Activated CD4-positive, alpha-beta T cell treated with anti-CD3 and anti-CD28 coated beads, Interleukin-2, amount 10 ng/mL, durations not matched to agents 24 days and 14 days (primary cell): ENCODE measurements at regions not wholly inside any gene's neighbourhood (a gene's known extent, or its start where the extent isn't known, plus 50 kb on each side); places are given as distances from the start of the nearest gene placed in this dataset.
"Not testable (repeated sequence)": the region's sequence is repeated elsewhere in the genome, so short reads cannot be mapped to it uniquely, and the experiment has no call there.

Source experiments
- DNase-seq: peaks from one replicate; pipeline ENCODE4 v3.0.0; 2022
- H3K27ac Mint-ChIP-seq: one replicate; pipeline ENCODE4 v1.8.0; 2022; ENCODE audit warnings: mild to moderate bottlenecking, mixed read lengths
- H3K27me3 Mint-ChIP-seq: one replicate; pipeline ENCODE4 v1.8.0; 2022; ENCODE audit warnings: mixed read lengths
- H3K36me3 Mint-ChIP-seq: one replicate; pipeline ENCODE4 v1.8.0; 2022; ENCODE audit warnings: low read depth, mild to moderate bottlenecking, mixed read lengths
- H3K4me1 Mint-ChIP-seq: one replicate; pipeline ENCODE4 v1.8.0; 2021; ENCODE audit warnings: mixed read lengths
- H3K4me3 Mint-ChIP-seq: one replicate; pipeline ENCODE4 v1.8.0; 2022; ENCODE audit warnings: mild to moderate bottlenecking, moderate library complexity, mixed read lengths
- H3K9me3 Mint-ChIP-seq: one replicate; pipeline ENCODE4 v1.8.0; 2021; ENCODE audit warnings: mixed read lengths
- intact Hi-C: fragments of 100-400 bp; cut with micrococcal nuclease; formaldehyde crosslinking; loops from one replicate; pipeline ENCODE4 v1.15.1; 2023

GRCh38 chr2:21890041-21890440, 766.3 kb downstream of the TDRD15 start:
- intact Hi-C loops, result no loop called here
- Mint-ChIP-seq H3K36me3 (no peaks in the 10 kb centered on the region), H3K27me3 (no peaks in the 10 kb centered on the region), H3K4me1 (no peaks in the 10 kb centered on the region), H3K9me3 (peaks cover 14% of the 10 kb centered on the region), H3K27ac (no peak overlapping the region), H3K4me3 (no peak overlapping the region)
- DNase-seq, result no peak

DNA sequence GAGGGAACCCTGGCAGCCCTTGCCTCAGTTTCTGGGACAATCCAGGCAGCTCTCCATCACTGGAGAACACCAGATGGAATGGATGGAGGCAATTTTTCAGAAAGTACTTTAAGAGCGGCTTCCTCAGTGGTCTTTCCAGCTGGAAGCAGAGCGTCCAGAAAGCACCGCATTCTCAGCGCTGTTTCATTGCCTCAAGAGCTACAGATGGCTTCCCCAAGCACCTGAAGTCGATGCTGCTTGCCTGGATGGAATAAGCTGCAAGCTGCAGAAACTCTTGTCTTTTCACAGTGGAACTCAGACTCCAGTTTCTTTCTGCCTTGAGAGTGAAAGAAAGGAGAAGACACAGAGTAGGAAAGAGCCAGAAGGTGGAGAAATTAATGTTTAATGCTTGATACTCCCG, 766.9 kb downstream of the TDRD15 start:
- H3K4me3 Mint-ChIP-seq, result no peak overlapping the region

DNA sequence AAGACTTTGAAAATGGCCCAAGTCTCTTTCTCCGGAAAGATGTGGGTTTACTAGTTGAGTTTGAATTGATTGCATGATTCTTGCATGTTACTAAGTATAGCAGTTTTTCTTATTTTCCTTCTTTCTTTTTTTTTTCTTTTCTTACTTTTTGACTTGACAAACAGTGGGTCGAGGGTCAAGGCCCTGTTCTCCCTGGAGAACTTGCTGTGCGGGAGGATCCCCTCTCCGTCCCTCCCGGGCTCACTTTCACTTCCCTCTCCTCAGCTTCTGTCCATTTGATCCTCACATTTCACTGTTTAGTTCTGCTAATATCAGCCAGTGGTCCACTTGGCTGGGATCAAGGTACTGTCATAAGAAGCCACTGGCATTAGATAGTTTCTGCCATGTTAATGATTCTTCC, 767.4 kb downstream of the TDRD15 start:
- H3K36me3 Mint-ChIP-seq, result no peaks in the 10 kb centered on the region
- no peak overlapping the region for H3K27ac Mint-ChIP-seq
- no peak overlapping the region for H3K4me3 Mint-ChIP-seq
- no peak for DNase-seq
- no peaks in the 10 kb centered on the region for H3K4me1 Mint-ChIP-seq
- intact Hi-C loops, result no loop called here
- H3K9me3 Mint-ChIP-seq, result peaks cover 9% of the 10 kb centered on the region
- H3K27me3 Mint-ChIP-seq, result no peaks in the 10 kb centered on the region

More for the DNA sequence above, 766.9 kb downstream of the TDRD15 start:
- H3K27me3 Mint-ChIP-seq, result no peaks in the 10 kb centered on the region
- no peaks in the 10 kb centered on the region for H3K4me1 Mint-ChIP-seq
- no peaks in the 10 kb centered on the region for H3K36me3 Mint-ChIP-seq
- peaks cover 11% of the 10 kb centered on the region for H3K9me3 Mint-ChIP-seq
- no peak overlapping the region for H3K27ac Mint-ChIP-seq
- DNase-seq, result no peak
- intact Hi-C loops, result no loop called here

GRCh38 chr2:21892140-21892539, 768.4 kb downstream of the TDRD15 start:
- no peak overlapping the region for H3K27ac Mint-ChIP-seq
- no peaks in the 10 kb centered on the region for H3K4me1 Mint-ChIP-seq
- H3K27me3 Mint-ChIP-seq, result no peaks in the 10 kb centered on the region
- intact Hi-C loops, result no loop called here
- DNase-seq, result no peak
- H3K9me3 Mint-ChIP-seq, result peaks cover 3% of the 10 kb centered on the region
- no peaks in the 10 kb centered on the region for H3K36me3 Mint-ChIP-seq
- no peak overlapping the region for H3K4me3 Mint-ChIP-seq

- DNase-seq, result no peak
- peaks cover 4% of the 10 kb centered on the region for H3K9me3 Mint-ChIP-seq
- no peaks in the 10 kb centered on the region for H3K27me3 Mint-ChIP-seq
- H3K36me3 Mint-ChIP-seq, result no peaks in the 10 kb centered on the region
- H3K27ac Mint-ChIP-seq, result no peak overlapping the region
- intact Hi-C loops, result no loop called here
- no peak overlapping the region for H3K4me3 Mint-ChIP-seq
- no peaks in the 10 kb centered on the region for H3K4me1 Mint-ChIP-seq
These were observed 771.4 kb downstream of the TDRD15 start for GRCh38 chr2:21895200-21895599.

GRCh38 chr2:21908712-21909380, 785.1 kb downstream of the TDRD15 start:
- DNase-seq, H3K36me3 Mint-ChIP-seq, H3K4me1 Mint-ChIP-seq, intact Hi-C loops, H3K4me3 Mint-ChIP-seq, H3K9me3 Mint-ChIP-seq, H3K27ac Mint-ChIP-seq, H3K27me3 Mint-ChIP-seq: not testable (repeated sequence)

DNA sequence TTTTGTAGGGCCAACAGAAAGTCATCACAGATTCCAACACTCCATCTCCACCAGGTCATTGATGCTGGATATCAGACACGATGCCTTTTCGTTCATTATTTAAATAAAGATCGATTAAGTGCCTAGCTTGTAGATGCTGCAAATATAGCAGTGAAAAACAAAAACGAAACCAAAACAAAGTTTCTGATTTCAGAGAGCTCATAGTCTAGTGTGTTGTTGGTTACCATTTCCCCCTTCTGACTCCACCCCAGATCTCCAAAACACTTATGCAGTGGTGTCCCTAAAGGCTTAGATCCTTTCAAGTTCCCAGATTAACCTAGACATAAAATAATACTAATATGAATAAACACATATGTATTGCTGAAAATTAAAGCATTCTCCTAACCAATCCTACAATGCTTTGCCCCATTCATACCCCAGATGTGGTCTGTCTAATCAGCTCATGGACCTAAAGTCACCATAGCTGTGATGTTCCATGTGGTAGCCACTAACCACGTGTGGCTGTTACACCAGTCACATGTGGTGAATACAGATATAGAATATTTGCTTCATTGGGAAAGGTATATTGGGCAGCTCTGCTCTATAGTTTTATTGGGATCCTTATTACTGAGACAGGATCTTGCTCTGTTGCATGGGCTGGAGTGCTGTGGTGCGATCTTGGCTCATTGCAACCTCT, 787.2 kb downstream of the TDRD15 start:
- H3K4me1 Mint-ChIP-seq, result no peaks in the 10 kb centered on the region
- no peaks in the 10 kb centered on the region for H3K27me3 Mint-ChIP-seq
- no peak for DNase-seq
- intact Hi-C loops, result no loop called here
- peaks cover 9% of the 10 kb centered on the region for H3K9me3 Mint-ChIP-seq
- H3K4me3 Mint-ChIP-seq, result no peak overlapping the region
- no peaks in the 10 kb centered on the region for H3K36me3 Mint-ChIP-seq
- no peak overlapping the region for H3K27ac Mint-ChIP-seq

GRCh38 chr2:21912405-21912804, 788.6 kb downstream of the TDRD15 start:
- H3K27me3 Mint-ChIP-seq, result no peaks in the 10 kb centered on the region
- no peaks in the 10 kb centered on the region for H3K36me3 Mint-ChIP-seq
- H3K4me3 Mint-ChIP-seq, result no peak overlapping the region
- intact Hi-C loops, result no loop called here
- H3K27ac Mint-ChIP-seq, result no peak overlapping the region
- DNase-seq, result no peak
- H3K9me3 Mint-ChIP-seq, result peaks cover 9% of the 10 kb centered on the region
- no peaks in the 10 kb centered on the region for H3K4me1 Mint-ChIP-seq

GRCh38 chr2:21915201-21915600, 791.4 kb downstream of the TDRD15 start:
- H3K4me3 Mint-ChIP-seq, result no peak overlapping the region
- no peak overlapping the region for H3K27ac Mint-ChIP-seq
- no peaks in the 10 kb centered on the region for H3K4me1 Mint-ChIP-seq
- no peaks in the 10 kb centered on the region for H3K36me3 Mint-ChIP-seq
- intact Hi-C loops, result no loop called here
- no peaks in the 10 kb centered on the region for H3K27me3 Mint-ChIP-seq
- H3K9me3 Mint-ChIP-seq, result peaks cover 9% of the 10 kb centered on the region
- no peak for DNase-seq

DNA sequence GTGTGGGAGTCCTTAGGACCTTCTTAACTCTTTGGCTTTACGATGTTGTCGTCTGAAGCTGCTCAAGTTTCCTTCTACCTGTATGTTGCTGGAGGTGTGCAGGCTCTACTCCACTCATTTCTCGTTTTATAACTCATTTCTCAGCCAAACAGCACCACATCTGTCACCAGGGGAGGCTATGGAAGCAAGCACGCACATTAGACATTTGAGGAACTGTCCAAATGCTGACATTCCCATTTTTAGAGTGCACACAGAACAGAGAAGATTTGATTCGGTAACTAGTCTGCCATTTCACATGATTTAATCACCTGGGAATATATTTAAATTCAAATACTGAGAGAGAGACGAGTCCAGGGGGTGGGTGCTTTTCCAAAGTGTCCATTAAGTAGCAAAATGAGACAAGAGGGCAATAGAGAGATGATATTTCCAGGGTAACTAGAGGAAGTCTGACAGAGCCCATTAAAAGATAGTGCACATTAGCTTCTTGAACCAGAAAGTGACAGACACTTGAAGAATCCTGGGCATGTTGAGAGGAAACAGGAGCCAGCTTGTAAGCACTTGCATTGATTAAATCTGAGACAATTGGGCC, 793.3 kb downstream of the TDRD15 start:
- peaks cover 5% of the 10 kb centered on the region for H3K9me3 Mint-ChIP-seq
- no peak overlapping the region for H3K27ac Mint-ChIP-seq
- H3K4me1 Mint-ChIP-seq, result no peaks in the 10 kb centered on the region
- intact Hi-C loops, result no loop called here
- H3K36me3 Mint-ChIP-seq, result no peaks in the 10 kb centered on the region
- no peak overlapping the region for H3K4me3 Mint-ChIP-seq
- DNase-seq, result no peak
- no peaks in the 10 kb centered on the region for H3K27me3 Mint-ChIP-seq

DNA sequence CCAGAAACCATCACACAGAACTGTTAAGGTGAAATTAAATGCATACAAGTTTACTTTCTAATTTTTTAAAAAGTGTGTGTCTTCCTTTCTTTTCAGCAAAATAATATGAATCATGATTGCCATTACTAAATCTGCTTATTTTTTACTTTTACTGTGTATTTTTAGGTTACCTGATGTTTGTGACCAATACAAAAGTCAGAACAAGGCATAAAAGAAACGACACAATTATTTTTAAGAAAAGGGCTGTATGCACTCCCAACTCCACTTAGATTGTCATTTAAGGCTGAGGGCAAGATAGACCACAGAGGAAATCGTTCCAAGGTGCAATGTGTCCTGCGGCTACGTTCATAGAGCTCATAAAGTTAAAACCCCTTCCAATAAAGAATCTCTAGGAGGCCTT, 797.0 kb downstream of the TDRD15 start:
- intact Hi-C loops, result no loop called here
- no peak overlapping the region for H3K4me3 Mint-ChIP-seq

GRCh38 chr2:21924640-21925285, 801.0 kb downstream of the TDRD15 start:
- peaks cover 5% of the 10 kb centered on the region for H3K9me3 Mint-ChIP-seq
- H3K27me3 Mint-ChIP-seq, result no peaks in the 10 kb centered on the region
- no peak overlapping the region for H3K4me3 Mint-ChIP-seq
- no peak overlapping the region for H3K27ac Mint-ChIP-seq
- intact Hi-C loops, result no loop called here
- no peaks in the 10 kb centered on the region for H3K4me1 Mint-ChIP-seq
- no peaks in the 10 kb centered on the region for H3K36me3 Mint-ChIP-seq
- DNase-seq, result no peak

More for the DNA sequence above, 797.0 kb downstream of the TDRD15 start:
- no peak for DNase-seq
- no peaks in the 10 kb centered on the region for H3K36me3 Mint-ChIP-seq
- H3K27me3 Mint-ChIP-seq, result no peaks in the 10 kb centered on the region
- no peaks in the 10 kb centered on the region for H3K4me1 Mint-ChIP-seq
- H3K9me3 Mint-ChIP-seq, result peaks cover 5% of the 10 kb centered on the region
- H3K27ac Mint-ChIP-seq, result no peak overlapping the region

- H3K4me3 Mint-ChIP-seq, result no peak overlapping the region
- H3K27me3 Mint-ChIP-seq, result no peaks in the 10 kb centered on the region
- no peaks in the 10 kb centered on the region for H3K36me3 Mint-ChIP-seq
- DNase-seq, result no peak
- H3K27ac Mint-ChIP-seq, result no peak overlapping the region
- intact Hi-C loops, result no loop called here
- H3K4me1 Mint-ChIP-seq, result no peaks in the 10 kb centered on the region
- H3K9me3 Mint-ChIP-seq, result no peaks in the 10 kb centered on the region
These were observed 804.5 kb downstream of the TDRD15 start for GRCh38 chr2:21928292-21928691.

DNA sequence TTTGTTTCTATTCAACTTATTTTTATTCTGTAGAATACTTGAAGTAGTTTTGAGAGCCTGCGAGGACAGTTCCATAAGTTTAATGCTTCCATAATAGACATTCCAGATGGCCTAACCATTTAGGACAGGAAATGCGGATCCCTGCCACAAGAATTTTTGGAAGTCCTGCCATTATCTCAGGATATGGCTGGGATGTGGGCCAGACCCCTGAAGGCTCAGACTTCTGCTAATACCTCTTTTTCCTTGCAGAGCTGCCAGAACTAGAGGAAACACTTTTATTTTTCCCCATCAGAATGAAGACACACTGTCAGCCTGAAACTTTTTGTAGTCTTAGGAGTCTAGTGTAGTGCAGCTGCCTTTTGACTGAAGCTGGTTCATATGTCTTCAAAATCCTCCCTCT, 806.5 kb downstream of the TDRD15 start:
- intact Hi-C loops, result no loop called here
- Mint-ChIP-seq H3K27ac (no peak overlapping the region), H3K36me3 (no peaks in the 10 kb centered on the region), H3K4me1 (no peaks in the 10 kb centered on the region), H3K4me3 (no peak overlapping the region), H3K9me3 (no peaks in the 10 kb centered on the region), H3K27me3 (no peaks in the 10 kb centered on the region)
- no peak for DNase-seq
